SKM-1 (cell line): ENCODE measurements at regions not wholly inside any gene's neighbourhood (a gene's known extent, or its start where the extent isn't known, plus 50 kb on each side); places are given as distances from the start of the nearest gene placed in this dataset.
"Not testable (repeated sequence)": the region's sequence is repeated elsewhere in the genome, so short reads cannot be mapped to it uniquely, and the experiment has no call there.

Experiments used
- DNase-seq: peaks from one replicate; lab custom pipeline; 2025; ENCODE audit not compliant: unreplicated experiment; lab: John Stamatoyannopoulos, UW

- no peak for DNase-seq
Measured at GRCh38 chr12:131620946-131621681, 89.8 kb upstream of the SFSWAP start.

- DNase-seq: no peak
Measured at GRCh38 chr12:131621701-131622421, 89.0 kb upstream of the SFSWAP start.

GRCh38 chr12:131622422-131622955 lies 88.4 kb upstream of the SFSWAP start:
- DNase-seq: no peak

- not testable (repeated sequence) for DNase-seq
Measured at GRCh38 chr12:131623404-131624368, 87.2 kb upstream of the SFSWAP start.

- DNase-seq: not testable (repeated sequence)
Measured at GRCh38 chr12:131624369-131624739, 86.5 kb upstream of the SFSWAP start.

GRCh38 chr12:131624756-131625501 lies 86.0 kb upstream of the SFSWAP start:
- not testable (repeated sequence) for DNase-seq

GRCh38 chr12:131625966-131626722 lies 84.7 kb upstream of the SFSWAP start:
- not testable (repeated sequence) for DNase-seq

- not testable (repeated sequence) for DNase-seq
Measured at GRCh38 chr12:131627151-131628022, 83.5 kb upstream of the SFSWAP start.

GRCh38 chr12:131628023-131628740 lies 82.7 kb upstream of the SFSWAP start:
- DNase-seq: no peak

- DNase-seq: no peak
Measured at GRCh38 chr12:131628766-131629448, 82.0 kb upstream of the SFSWAP start.

GRCh38 chr12:131631230-131631629 lies 79.7 kb upstream of the SFSWAP start:
- DNase-seq: no peak

GRCh38 chr12:131631889-131632651 lies 78.8 kb upstream of the SFSWAP start:
- not testable (repeated sequence) for DNase-seq

- DNase-seq: not testable (repeated sequence)
Measured at GRCh38 chr12:131632652-131633023, 78.3 kb upstream of the SFSWAP start.

- not testable (repeated sequence) for DNase-seq
Measured at GRCh38 chr12:131633610-131634009, 77.3 kb upstream of the SFSWAP start.

- no peak for DNase-seq
Measured at GRCh38 chr12:131634037-131634436, 76.9 kb upstream of the SFSWAP start.

- not testable (repeated sequence) for DNase-seq
Measured at GRCh38 chr12:131635012-131635411, 75.9 kb upstream of the SFSWAP start.
